ENCODE measurements at regions not wholly inside any gene's neighbourhood (a gene's known extent, or its start where the extent isn't known, plus 50 kb on each side); places are given as distances from the start of the nearest gene placed in this dataset.

DNA sequence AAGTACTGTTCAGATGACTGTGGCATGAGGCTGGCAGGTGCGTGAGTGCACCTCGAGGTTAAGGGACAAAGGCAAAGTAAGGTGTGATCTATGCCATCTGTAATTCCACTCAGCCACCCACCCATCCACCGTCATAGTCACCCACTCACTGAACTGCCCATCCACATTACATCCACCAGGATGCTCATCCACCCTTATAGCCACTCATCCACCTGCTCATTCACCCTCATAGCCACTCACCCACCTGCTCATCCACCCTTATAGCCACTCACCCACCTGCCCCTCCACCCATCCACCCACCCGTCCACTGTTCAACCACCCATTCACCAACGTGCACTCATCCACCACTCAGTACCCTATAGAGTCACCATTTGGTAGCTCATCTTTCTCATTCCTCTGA, 64.1 kb upstream of the UXT start:
- intact Hi-C loops (cut with micrococcal nuclease): no loop called here

More for the DNA sequence above, 64.1 kb upstream of the UXT start:
- DNase-seq: no peak
- Histone ChIP-seq H4K91ac (ENCODE audit: insufficient read depth, low read depth, low read length) (no peak overlapping the region), H3K23ac (ENCODE audit: low read depth, low read length) (no peak overlapping the region), H2BK5ac (ENCODE audit: low read depth, low read length, poor library complexity, severe bottlenecking) (no peak overlapping the region), H3K9me1 (ENCODE audit: insufficient read depth, low read length) (no peaks in the 10 kb centered on the region), H4K8ac (ENCODE audit: low read depth in 2 of 2, low read length in 2 of 2) (no peak overlapping the region), H3K14ac (replicated peaks; ENCODE audit: low read depth, low read length) (no peak overlapping the region), H3K18ac (ENCODE audit: low read depth, low read length) (no peak overlapping the region), H3K27ac (ENCODE audit: insufficient read depth, low read length) (no peak overlapping the region), H3K4me1 (ENCODE audit: control insufficient read depth, insufficient read depth, low read length) (no peaks in the 10 kb centered on the region), H3K9ac (ENCODE audit: low read depth, low read length) (no peak overlapping the region), H2AK5ac (ENCODE audit: low read depth, low read length) (no peak overlapping the region), H4K5ac (ENCODE audit: low read depth, low read length) (no peak overlapping the region), H3K4ac (ENCODE audit: low read depth, low read length) (no peak overlapping the region), H4K20me1 (ENCODE audit: insufficient read depth, low read length) (no peaks in the 10 kb centered on the region), H3K79me1 (ENCODE audit: low read depth in 1 of 2, low read length in 2 of 2) (no peaks in the 10 kb centered on the region), H3K4me2 (ENCODE audit: low read depth, low read length) (no peak overlapping the region), H3K27me3 (ENCODE audit: control insufficient read depth, insufficient read depth, low read length) (peaks cover 4% of the 10 kb centered on the region), H3K36me3 (ENCODE audit: control insufficient read depth, insufficient read depth, low read length) (no peaks in the 10 kb centered on the region), H3K56ac (ENCODE audit: extremely low read depth, insufficient read depth, low read length) (no peak overlapping the region), H3K4me3 (ENCODE audit: insufficient read depth, low read depth, low read length) (no peak overlapping the region), H2AK9ac (replicated peaks; ENCODE audit: low read depth, low read length, poor library complexity) (no peak overlapping the region), H2AFZ (replicated peaks; ENCODE audit: low read length, poor library complexity) (no peak overlapping the region), H2BK20ac (ENCODE audit: low read depth, low read length) (no peak overlapping the region), H2BK120ac (ENCODE audit: low read depth, low read length) (no peak overlapping the region), H2BK15ac (ENCODE audit: low read depth, low read length) (no peak overlapping the region), H3K9me3 (ENCODE audit: control insufficient read depth, insufficient read depth, low read length) (peaks cover 8% of the 10 kb centered on the region; the same call in 1 of the 2 replicates)
- in situ Hi-C loops (cut with MboI; ENCODE audit: low sequenced_read_pairs): no loop called here
- POLR2A ChIA-PET (ENCODE audit: unreplicated experiment): no interaction called here
- CTCF ChIA-PET: no interaction called here
- dilution Hi-C loops (cut with HindIII; ENCODE audit: low sequenced_read_pairs, unreplicated experiment): no loop called here
- WGBS, 2 experiments (ENCODE audit: extremely low coverage in 2 of 2, insufficient read length in 1 of 2): 86% methylated on average over 1 of the region's 5 CpGs; no CpG with 5 or more reads in 1 of the 2 experiments
- TF ChIP-seq, protein P1, sequence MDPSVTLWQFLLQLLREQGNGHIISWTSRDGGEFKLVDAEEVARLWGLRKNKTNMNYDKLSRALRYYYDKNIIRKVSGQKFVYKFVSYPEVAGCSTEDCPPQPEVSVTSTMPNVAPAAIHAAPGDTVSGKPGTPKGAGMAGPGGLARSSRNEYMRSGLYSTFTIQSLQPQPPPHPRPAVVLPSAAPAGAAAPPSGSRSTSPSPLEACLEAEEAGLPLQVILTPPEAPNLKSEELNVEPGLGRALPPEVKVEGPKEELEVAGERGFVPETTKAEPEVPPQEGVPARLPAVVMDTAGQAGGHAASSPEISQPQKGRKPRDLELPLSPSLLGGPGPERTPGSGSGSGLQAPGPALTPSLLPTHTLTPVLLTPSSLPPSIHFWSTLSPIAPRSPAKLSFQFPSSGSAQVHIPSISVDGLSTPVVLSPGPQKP (IDR thresholded peaks at IDR 0.05; ENCODE audit: borderline replicate concordance, low read depth, low read length): no peak
- TF ChIP-seq MAFK (IDR thresholded peaks at IDR 0.05; ENCODE audit: low read depth, low read length) (no peak), BHLHE40 (IDR thresholded peaks at IDR 0.05; ENCODE audit: low read depth, low read length) (no peak), CEBPB (IDR thresholded peaks at IDR 0.05; ENCODE audit: low read depth, low read length) (no peak), SMC3 (IDR thresholded peaks at IDR 0.05; ENCODE audit: low read depth, low read length) (no peak), NFE2L2 (IDR thresholded peaks at IDR 0.05; ENCODE audit: low read depth, low read length) (no peak), RFX5 (IDR thresholded peaks at IDR 0.05; ENCODE audit: low read depth, low read length) (no peak), FOS (IDR thresholded peaks at IDR 0.05; ENCODE audit: low read depth, low read length) (no peak), RAD21 (IDR thresholded peaks at IDR 0.05; ENCODE audit: low read length) (no peak), RCOR1 (IDR thresholded peaks at IDR 0.05; ENCODE audit: insufficient replicate concordance, low read length) (no peak), CHD1 (IDR thresholded peaks at IDR 0.05; ENCODE audit: low read depth, low read length) (no peak), MAZ (IDR thresholded peaks at IDR 0.05; ENCODE audit: borderline replicate concordance, low read depth, low read length) (no peak), POLR2A (IDR thresholded peaks at IDR 0.05; ENCODE audit: low read depth, low read length) (no peak), MXI1 (IDR thresholded peaks at IDR 0.05; ENCODE audit: borderline replicate concordance, low read depth, low read length) (no peak)
- TF ChIP-seq, protein P2, sequence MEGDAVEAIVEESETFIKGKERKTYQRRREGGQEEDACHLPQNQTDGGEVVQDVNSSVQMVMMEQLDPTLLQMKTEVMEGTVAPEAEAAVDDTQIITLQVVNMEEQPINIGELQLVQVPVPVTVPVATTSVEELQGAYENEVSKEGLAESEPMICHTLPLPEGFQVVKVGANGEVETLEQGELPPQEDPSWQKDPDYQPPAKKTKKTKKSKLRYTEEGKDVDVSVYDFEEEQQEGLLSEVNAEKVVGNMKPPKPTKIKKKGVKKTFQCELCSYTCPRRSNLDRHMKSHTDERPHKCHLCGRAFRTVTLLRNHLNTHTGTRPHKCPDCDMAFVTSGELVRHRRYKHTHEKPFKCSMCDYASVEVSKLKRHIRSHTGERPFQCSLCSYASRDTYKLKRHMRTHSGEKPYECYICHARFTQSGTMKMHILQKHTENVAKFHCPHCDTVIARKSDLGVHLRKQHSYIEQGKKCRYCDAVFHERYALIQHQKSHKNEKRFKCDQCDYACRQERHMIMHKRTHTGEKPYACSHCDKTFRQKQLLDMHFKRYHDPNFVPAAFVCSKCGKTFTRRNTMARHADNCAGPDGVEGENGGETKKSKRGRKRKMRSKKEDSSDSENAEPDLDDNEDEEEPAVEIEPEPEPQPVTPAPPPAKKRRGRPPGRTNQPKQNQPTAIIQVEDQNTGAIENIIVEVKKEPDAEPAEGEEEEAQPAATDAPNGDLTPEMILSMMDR (conservative IDR thresholded peaks at IDR 0.05; ENCODE audit: low read depth, low read length): no peak
- TF ChIP-seq, protein P3, sequence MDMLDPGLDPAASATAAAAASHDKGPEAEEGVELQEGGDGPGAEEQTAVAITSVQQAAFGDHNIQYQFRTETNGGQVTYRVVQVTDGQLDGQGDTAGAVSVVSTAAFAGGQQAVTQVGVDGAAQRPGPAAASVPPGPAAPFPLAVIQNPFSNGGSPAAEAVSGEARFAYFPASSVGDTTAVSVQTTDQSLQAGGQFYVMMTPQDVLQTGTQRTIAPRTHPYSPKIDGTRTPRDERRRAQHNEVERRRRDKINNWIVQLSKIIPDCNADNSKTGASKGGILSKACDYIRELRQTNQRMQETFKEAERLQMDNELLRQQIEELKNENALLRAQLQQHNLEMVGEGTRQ (IDR thresholded peaks at IDR 0.05; ENCODE audit: low read depth, low read length): no peak
- no TSS peak for BruUV-seq (replicated peaks)
- ATAC-seq (ENCODE audit: low read depth): no peak
